ENCODE measurements at regions not wholly inside any gene's neighbourhood (a gene's known extent, or its start where the extent isn't known, plus 50 kb on each side); places are given as distances from the start of the nearest gene placed in this dataset.
A peak's percentile ranks its signal among the peaks of the same experiment; 100 is the strongest.

GRCh38 chr11:15878756-15879155, 477.6 kb downstream of the SOX6 start:
- Histone ChIP-seq H3K9me3 (no peaks in the 10 kb centered on the region), H3K27ac (no peak overlapping the region), H3K4me1 (replicated peaks) (no peaks in the 10 kb centered on the region), H3K27me3 (replicated peaks; ENCODE audit: insufficient read depth) (no peaks in the 10 kb centered on the region), H3K36me3 (no peaks in the 10 kb centered on the region), H3K4me3 (no peak overlapping the region)
- TF ChIP-seq POLR2AphosphoS5 (IDR thresholded peaks at IDR 0.05): no peak
- TF ChIP-seq CTCF (IDR thresholded peaks at IDR 0.05): no peak
- no peak for TF ChIP-seq POLR2A (IDR thresholded peaks at IDR 0.05)
- no peak for DNase-seq (ENCODE audit: low spot score)
- WGBS: 100% methylated on average over 1 of the region's 1 CpG
- intact Hi-C loops (cut with DNase I): no loop called here

- 88% methylated on average over 3 of the region's 3 CpGs for WGBS
- H3K9me3 ChIP-seq: no peaks in the 10 kb centered on the region
- intact Hi-C loops (cut with DNase I): no loop called here
- H3K36me3 ChIP-seq: no peaks in the 10 kb centered on the region
- TF ChIP-seq POLR2AphosphoS5 (IDR thresholded peaks at IDR 0.05) (no peak), CTCF (IDR thresholded peaks at IDR 0.05) (no peak), POLR2A (IDR thresholded peaks at IDR 0.05) (no peak)
- no peak for DNase-seq (ENCODE audit: low spot score)
- no peak overlapping the region for H3K27ac ChIP-seq
- H3K27me3 ChIP-seq (replicated peaks; ENCODE audit: insufficient read depth): no peaks in the 10 kb centered on the region
- H3K4me1 ChIP-seq (replicated peaks): no peaks in the 10 kb centered on the region
- no peak overlapping the region for H3K4me3 ChIP-seq
Measured at GRCh38 chr11:15880291-15880690, 476.1 kb downstream of the SOX6 start.

GRCh38 chr11:15882876-15883454, 473.4 kb downstream of the SOX6 start:
- 76% methylated on average over 9 of the region's 9 CpGs for WGBS
- Histone ChIP-seq H3K27me3 (replicated peaks; ENCODE audit: insufficient read depth) (no peaks in the 10 kb centered on the region), H3K4me3 (no peak overlapping the region), H3K36me3 (no peaks in the 10 kb centered on the region), H3K27ac (no peak overlapping the region), H3K9me3 (no peaks in the 10 kb centered on the region), H3K4me1 (replicated peaks) (no peaks in the 10 kb centered on the region)
- TF ChIP-seq CTCF (IDR thresholded peaks at IDR 0.05): no peak
- TF ChIP-seq POLR2AphosphoS5 (IDR thresholded peaks at IDR 0.05): no peak
- TF ChIP-seq POLR2A (IDR thresholded peaks at IDR 0.05): no peak
- no peak for DNase-seq (ENCODE audit: low spot score)
- intact Hi-C loops (cut with DNase I): no loop called here

- H3K4me1 ChIP-seq (replicated peaks): no peaks in the 10 kb centered on the region
- intact Hi-C loops (cut with DNase I): no loop called here
- WGBS: 59% methylated on average over 7 of the region's 7 CpGs
- no peak for DNase-seq (ENCODE audit: low spot score)
- no peaks in the 10 kb centered on the region for H3K36me3 ChIP-seq
- no peaks in the 10 kb centered on the region for H3K9me3 ChIP-seq
- no peak overlapping the region for H3K27ac ChIP-seq
- H3K27me3 ChIP-seq (replicated peaks; ENCODE audit: insufficient read depth): no peaks in the 10 kb centered on the region
- TF ChIP-seq POLR2AphosphoS5 (IDR thresholded peaks at IDR 0.05) (no peak), POLR2A (IDR thresholded peaks at IDR 0.05) (no peak)
- H3K4me3 ChIP-seq: no peak overlapping the region
Measured at GRCh38 chr11:15883455-15883920, 472.9 kb downstream of the SOX6 start.

GRCh38 chr11:15884141-15884540, 472.2 kb downstream of the SOX6 start:
- no peak for DNase-seq (ENCODE audit: low spot score)
- Histone ChIP-seq H3K4me1 (replicated peaks) (no peaks in the 10 kb centered on the region), H3K36me3 (no peaks in the 10 kb centered on the region), H3K27me3 (replicated peaks; ENCODE audit: insufficient read depth) (no peaks in the 10 kb centered on the region), H3K27ac (peak overlapping the region in 1 of 2 donors; percentile 27), H3K9me3 (no peaks in the 10 kb centered on the region), H3K4me3 (no peak overlapping the region)
- 82% methylated on average over 13 of the region's 13 CpGs for WGBS
- TF ChIP-seq POLR2A (IDR thresholded peaks at IDR 0.05): no peak
- TF ChIP-seq CTCF (IDR thresholded peaks at IDR 0.05): no peak
- TF ChIP-seq POLR2AphosphoS5 (IDR thresholded peaks at IDR 0.05): no peak
- intact Hi-C loops (cut with DNase I): no loop called here
